Peyer's patch (tissue), 4 donors: ENCODE measurements at regions not wholly inside any gene's neighbourhood (a gene's known extent, or its start where the extent isn't known, plus 50 kb on each side); places are given as distances from the start of the nearest gene placed in this dataset.

Experiments used
- CTCF ChIP-seq, 6 experiments: fragments of 450-650 bp in 4 of 6; fragments of 200-600 bp in 2 of 6; sonication (generic) in 1 of 6; IDR thresholded peaks; one replicate each; pipeline ENCODE4 v1.5.1; 2017 to 2019; ENCODE audit warnings: antibody characterized with exemption in 6 of 6, mild to moderate bottlenecking in 3 of 6, moderate library complexity in 1 of 6
- POLR2A ChIP-seq, 2 donors: fragments of 450-650 bp; IDR thresholded peaks; one replicate each; pipeline ENCODE4 v1.5.1; 2017; ENCODE audit warnings: antibody characterized with exemption in 2 of 2, mild to moderate bottlenecking in 2 of 2, moderate library complexity in 2 of 2

GRCh38 chr6:121733234-121733633 is 297.8 kb downstream of the GJA1 start:
- TF ChIP-seq CTCF (IDR thresholded peaks at IDR 0.05) (no peak), POLR2A (IDR thresholded peaks at IDR 0.05) (no peak)
